HFFc6 (cell line): ENCODE measurements at regions not wholly inside any gene's neighbourhood (a gene's known extent, or its start where the extent isn't known, plus 50 kb on each side); places are given as distances from the start of the nearest gene placed in this dataset.
"Not testable (repeated sequence)": the region's sequence is repeated elsewhere in the genome, so short reads cannot be mapped to it uniquely, and the experiment has no call there.

Experiments
- DNase-seq: peaks from one replicate; pipeline ENCODE4 v3.0.0-alpha.2; 2018
- H3K27ac Mint-ChIP-seq: 2 replicates; pipeline ENCODE4 v1.8.0; 2020; ENCODE audit warnings: mild to moderate bottlenecking, mixed read lengths
- H3K27me3 Mint-ChIP-seq: 2 replicates; pipeline ENCODE4 v1.8.0; 2021; ENCODE audit warnings: mild to moderate bottlenecking, moderate library complexity, mixed read lengths; ENCODE audit not compliant: insufficient read depth
- H3K36me3 Mint-ChIP-seq: 2 replicates; pipeline ENCODE4 v1.8.0; 2021; ENCODE audit warnings: low read depth, mixed read lengths
- H3K4me1 Mint-ChIP-seq: 2 replicates; pipeline ENCODE4 v1.8.0; 2020; ENCODE audit warnings: low read depth, mixed read lengths
- H3K4me3 Mint-ChIP-seq: 2 replicates; pipeline ENCODE4 v1.8.0; 2020; ENCODE audit warnings: mild to moderate bottlenecking, moderate library complexity, mixed read lengths
- H3K9me3 Mint-ChIP-seq: 2 replicates; pipeline ENCODE4 v1.8.0; 2020; ENCODE audit warnings: mild to moderate bottlenecking, mixed read lengths
- CTCF ChIP-seq: fragments of 200-600 bp; sonication (generic); IDR thresholded peaks from 2 replicates; pipeline ENCODE4 v1.5.0; 2021; ENCODE audit warnings: antibody characterized with exemption, mild to moderate bottlenecking

DNA sequence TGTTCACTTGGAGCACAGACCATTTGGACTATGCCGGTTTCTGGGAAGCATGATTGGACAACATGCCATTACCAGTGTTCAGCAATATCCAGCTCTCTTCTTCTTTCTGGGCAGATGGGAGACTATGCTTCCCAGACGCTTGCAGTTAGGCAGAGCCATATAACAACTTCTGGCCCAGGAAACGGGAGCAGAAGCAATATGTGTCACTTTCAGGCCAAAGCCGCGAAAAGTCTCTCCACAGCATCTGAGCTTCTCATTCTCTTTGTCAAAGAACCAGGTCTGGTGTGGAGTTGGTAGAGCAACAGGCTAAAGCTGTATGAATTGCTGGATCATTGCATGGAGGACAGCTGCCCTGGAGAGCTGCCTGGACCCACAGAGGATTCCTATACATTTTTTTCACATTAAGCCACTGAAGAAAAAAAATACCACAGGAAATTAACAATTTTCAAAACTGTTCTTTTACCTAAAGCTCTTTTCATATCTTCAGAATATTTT, 131.4 kb upstream of the FRG1 start:
- Mint-ChIP-seq H3K27me3 (no peaks in the 10 kb centered on the region; the same call in none of the 2 replicates), H3K27ac (no peak overlapping the region), H3K4me3 (no peak overlapping the region), H3K36me3 (peaks cover 15% of the 10 kb centered on the region), H3K4me1 (no peaks in the 10 kb centered on the region), H3K9me3 (peaks cover 55% of the 10 kb centered on the region)
- no peak for TF ChIP-seq CTCF
- no peak for DNase-seq

DNA sequence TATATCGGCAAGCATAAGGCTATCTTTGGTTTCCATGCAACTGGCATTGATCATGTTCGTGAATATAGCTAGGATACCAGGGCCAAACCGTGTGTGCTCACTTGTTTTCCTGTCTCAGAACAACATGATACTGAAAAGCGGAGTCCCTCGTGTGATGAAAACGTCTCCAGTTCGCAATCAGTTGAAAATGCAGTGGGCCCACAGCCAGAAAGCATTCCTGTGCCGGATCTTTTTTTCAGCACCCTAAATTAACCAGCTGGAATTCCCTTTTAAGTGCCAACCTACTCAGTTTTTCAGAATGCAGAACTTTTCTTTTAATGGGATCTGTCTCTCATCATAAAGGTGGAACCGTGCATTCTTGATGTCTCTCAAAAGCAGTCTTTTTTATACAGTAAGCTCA, 130.8 kb upstream of the FRG1 start:
- H3K27ac Mint-ChIP-seq = no peak overlapping the region
- no peaks in the 10 kb centered on the region; the same call in none of the 2 replicates for H3K27me3 Mint-ChIP-seq
- peaks cover 15% of the 10 kb centered on the region for H3K36me3 Mint-ChIP-seq
- peaks cover 50% of the 10 kb centered on the region for H3K9me3 Mint-ChIP-seq
- TF ChIP-seq CTCF = no peak
- H3K4me3 Mint-ChIP-seq = no peak overlapping the region
- no peak for DNase-seq
- H3K4me1 Mint-ChIP-seq = no peaks in the 10 kb centered on the region

- DNase-seq, H3K4me1 Mint-ChIP-seq, H3K27ac Mint-ChIP-seq, H3K4me3 Mint-ChIP-seq, H3K27me3 Mint-ChIP-seq: not testable (repeated sequence)
- peaks cover 47% of the 10 kb centered on the region for H3K9me3 Mint-ChIP-seq
- peaks cover 12% of the 10 kb centered on the region for H3K36me3 Mint-ChIP-seq
These were observed 130.1 kb upstream of the FRG1 start for GRCh38 chr4:189810318-189811181.

DNA sequence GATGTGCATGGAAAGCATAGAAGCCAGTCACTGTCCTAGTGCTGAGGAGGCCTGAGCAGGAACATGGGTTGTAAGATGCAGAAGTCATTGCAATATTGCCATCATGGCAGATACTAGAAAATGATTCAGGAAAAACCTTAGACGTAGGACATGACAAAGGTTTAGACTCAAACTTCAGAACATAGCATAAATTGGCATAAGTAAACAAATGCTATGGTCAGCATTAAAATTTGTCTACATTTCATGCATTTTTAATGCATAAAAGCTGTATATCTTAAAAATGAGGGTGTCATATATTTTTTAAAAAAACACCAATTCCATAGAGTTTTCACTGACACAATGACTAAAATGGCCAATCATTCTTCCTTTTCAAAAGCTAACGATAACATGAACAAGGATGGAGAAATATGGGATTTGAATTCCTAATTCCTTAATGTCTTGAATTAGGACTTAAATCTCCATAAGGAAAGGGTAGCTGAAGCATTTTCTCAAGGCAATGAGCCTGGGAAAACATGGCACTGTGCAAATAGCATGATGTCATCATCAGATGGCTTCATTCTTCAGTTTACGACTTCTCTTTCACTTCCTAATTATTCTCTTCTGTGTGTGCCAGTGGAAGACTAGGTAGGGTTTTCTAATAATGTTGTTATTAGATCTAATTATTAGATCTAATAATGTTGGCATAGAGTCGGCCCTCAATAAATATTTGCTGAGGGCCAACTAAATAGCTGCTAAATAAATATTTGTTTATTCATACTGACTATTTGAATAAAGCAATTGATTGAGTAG, 125.1 kb upstream of the FRG1 start:
- no peaks in the 10 kb centered on the region for H3K4me1 Mint-ChIP-seq
- no peak for DNase-seq

GRCh38 chr4:189822326-189822725, 118.3 kb upstream of the FRG1 start:
- DNase-seq = no peak
- H3K27ac Mint-ChIP-seq = no peak overlapping the region
- H3K36me3 Mint-ChIP-seq = no peaks in the 10 kb centered on the region
- H3K9me3 Mint-ChIP-seq = peaks cover 13% of the 10 kb centered on the region
- H3K4me1 Mint-ChIP-seq = no peaks in the 10 kb centered on the region
- no peak for TF ChIP-seq CTCF
- no peaks in the 10 kb centered on the region for H3K27me3 Mint-ChIP-seq
- no peak overlapping the region for H3K4me3 Mint-ChIP-seq

More for the DNA sequence above, 125.1 kb upstream of the FRG1 start:
- H3K27me3 Mint-ChIP-seq = no peaks in the 10 kb centered on the region; the same call in 1 of the 2 replicates
- no peak for TF ChIP-seq CTCF
- H3K36me3 Mint-ChIP-seq = peaks cover 7% of the 10 kb centered on the region
- H3K4me3 Mint-ChIP-seq = no peak overlapping the region
- H3K9me3 Mint-ChIP-seq = peaks cover 31% of the 10 kb centered on the region
- H3K27ac Mint-ChIP-seq = no peak overlapping the region
